Adrenal gland (tissue), 9 donors: ENCODE measurements at regions not wholly inside any gene's neighbourhood (a gene's known extent, or its start where the extent isn't known, plus 50 kb on each side); places are given as distances from the start of the nearest gene placed in this dataset.

Source experiments
- DNase-seq, 7 donors: peaks; one replicate each; pipeline ENCODE4 v3.0.0-alpha.2; 2019 to 2020
- H3K27ac ChIP-seq, 5 donors: fragments of 200-600 bp; sonication (generic) in 4 of 5; 1 replicate in 3 of 5; 2 replicates in 2 of 5; pipeline versions ENCODE4 v1.5.1 to v1.8.0; 2016 to 2020; ENCODE audit warnings: mild to moderate bottlenecking in 1 of 5
- H3K27me3 ChIP-seq: fragments of 200-600 bp; 2 replicates; pipeline ENCODE4 v1.8.0; 2021
- H3K36me3 ChIP-seq, 2 donors: fragments of 200-600 bp; replicated peaks in 1 of 2; 1 replicate in 1 of 2; 2 replicates in 1 of 2; pipeline versions ENCODE4 v1.5.1 to v1.8.0; 2018 to 2022
- H3K4me1 ChIP-seq, 2 donors: fragments of 200-600 bp; replicated peaks in 1 of 2; 1 replicate in 1 of 2; 2 replicates in 1 of 2; pipeline versions ENCODE4 v1.5.1 to v1.8.0; 2018 to 2021
- H3K4me3 ChIP-seq, 4 donors: fragments of 200-600 bp; sonication (generic) in 3 of 4; one replicate each; pipeline ENCODE4 v1.5.1; 2016 to 2018
- H3K9me3 ChIP-seq, 3 donors: fragments of 200-600 bp; sonication (generic) in 1 of 3; replicated peaks in 1 of 3; 1 replicate in 2 of 3; 2 replicates in 1 of 3; pipeline versions ENCODE4 v1.5.1 to v1.8.0; 2016 to 2021
- POLR2A ChIP-seq, 2 donors: fragments of 450-650 bp; IDR thresholded peaks; one replicate each; pipeline ENCODE4 v1.6.1; 2017; ENCODE audit warnings: antibody characterized with exemption in 2 of 2, mild to moderate bottlenecking in 2 of 2, moderate library complexity in 1 of 2
- WGBS, 4 donors: extraction: QIAGEN DNeasy Blood & Tissue Kit in 2 of 4; methylation state at CpG; one replicate each; pipeline versions ENCODE4 v1.1.5 to v1.1.7; 2013 to 2017; 5-methylcytosine and 5-hydroxymethylcytosine counted together
- intact Hi-C, 2 donors: fragments of 100-400 bp; cut with DNase I; formaldehyde crosslinking; loops; one replicate each; pipeline versions ENCODE4 v1.14.1 to v1.15.0; 2022 to 2023
- TF ChIP-seq, protein P1 (sequence below), 6 experiments: fragments of 450-650 bp in 4 of 6; fragments of 200-600 bp in 2 of 6; sonication (generic) in 1 of 6; IDR thresholded peaks; 1 replicate in 5 of 6; 2 replicates in 1 of 6; pipeline versions ENCODE4 v1.5.1 to v1.8.0; 2016 to 2021; ENCODE audit warnings: antibody characterized with exemption in 6 of 6, mild to moderate bottlenecking in 2 of 6, moderate library complexity in 1 of 6
- donor health status: healthy with polysubstance abuse.
- donor health status: Bipolar disorder and iron deficiency.
- donor health status: DM: yes; HTN: yes; CAD: no.
- donor health status: DM: no; HTN: no; CAD: no.
- donor health status: DM: no; HTN: no; CAD: no.

DNA sequence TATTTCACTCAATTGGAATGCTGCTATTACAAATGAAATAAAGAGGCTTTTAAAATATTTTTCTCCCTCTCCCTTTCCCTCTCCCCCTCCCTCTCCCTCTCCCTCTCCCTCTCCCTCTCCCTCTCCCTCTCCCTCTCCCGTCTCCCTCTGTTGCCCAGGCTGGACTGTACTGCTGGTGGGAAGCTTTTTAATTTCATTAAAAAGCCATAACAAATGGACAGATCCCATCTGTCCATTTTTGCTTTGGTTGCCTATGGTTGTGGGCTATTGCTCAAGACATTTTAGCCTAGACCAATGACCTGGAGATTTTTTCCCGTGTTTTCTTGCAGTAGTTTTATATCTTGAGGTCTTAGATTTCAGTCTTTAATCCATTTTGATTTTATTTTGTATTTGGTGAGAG lies 107.2 kb upstream of the LRRC3B start:
- no peak for DNase-seq
- Histone ChIP-seq H3K27me3 (no peaks in the 10 kb centered on the region), H3K27ac (no peak overlapping the region), H3K36me3 (no peaks in the 10 kb centered on the region), H3K4me3 (no peak overlapping the region), H3K4me1 (no peaks in the 10 kb centered on the region), H3K9me3 (no peaks in the 10 kb centered on the region)
- TF ChIP-seq, protein P1, sequence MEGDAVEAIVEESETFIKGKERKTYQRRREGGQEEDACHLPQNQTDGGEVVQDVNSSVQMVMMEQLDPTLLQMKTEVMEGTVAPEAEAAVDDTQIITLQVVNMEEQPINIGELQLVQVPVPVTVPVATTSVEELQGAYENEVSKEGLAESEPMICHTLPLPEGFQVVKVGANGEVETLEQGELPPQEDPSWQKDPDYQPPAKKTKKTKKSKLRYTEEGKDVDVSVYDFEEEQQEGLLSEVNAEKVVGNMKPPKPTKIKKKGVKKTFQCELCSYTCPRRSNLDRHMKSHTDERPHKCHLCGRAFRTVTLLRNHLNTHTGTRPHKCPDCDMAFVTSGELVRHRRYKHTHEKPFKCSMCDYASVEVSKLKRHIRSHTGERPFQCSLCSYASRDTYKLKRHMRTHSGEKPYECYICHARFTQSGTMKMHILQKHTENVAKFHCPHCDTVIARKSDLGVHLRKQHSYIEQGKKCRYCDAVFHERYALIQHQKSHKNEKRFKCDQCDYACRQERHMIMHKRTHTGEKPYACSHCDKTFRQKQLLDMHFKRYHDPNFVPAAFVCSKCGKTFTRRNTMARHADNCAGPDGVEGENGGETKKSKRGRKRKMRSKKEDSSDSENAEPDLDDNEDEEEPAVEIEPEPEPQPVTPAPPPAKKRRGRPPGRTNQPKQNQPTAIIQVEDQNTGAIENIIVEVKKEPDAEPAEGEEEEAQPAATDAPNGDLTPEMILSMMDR (IDR thresholded peaks at IDR 0.05): no peak
- no peak for TF ChIP-seq POLR2A (IDR thresholded peaks at IDR 0.05)
- intact Hi-C loops: no loop called here
- WGBS, 4 donors: 40 to 65% (median 46%) methylated on average over 2 of the region's 2 CpGs

DNA sequence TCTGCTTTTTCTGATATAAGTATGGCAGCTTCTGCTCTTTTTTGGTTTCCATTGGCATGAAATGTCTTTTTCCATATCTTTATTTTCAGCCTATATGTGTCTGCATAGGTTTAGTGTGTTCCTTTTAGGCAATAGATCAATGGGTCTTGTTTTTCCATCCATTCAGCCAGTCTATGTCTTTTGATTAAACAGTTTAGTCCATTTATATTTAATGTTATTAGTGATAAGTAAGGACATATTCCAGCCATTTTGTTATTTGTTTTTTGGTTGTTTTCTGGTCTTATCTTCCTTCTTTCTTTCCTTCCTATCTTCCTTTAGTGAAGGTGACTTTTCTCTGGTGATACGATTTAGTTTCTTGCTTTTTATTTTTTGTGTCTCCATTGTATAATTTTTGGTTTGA lies 101.3 kb upstream of the LRRC3B start:
- intact Hi-C loops: no loop called here
- Histone ChIP-seq H3K27ac (no peak overlapping the region), H3K9me3 (no peaks in the 10 kb centered on the region), H3K4me3 (no peak overlapping the region), H3K4me1 (no peaks in the 10 kb centered on the region), H3K27me3 (no peaks in the 10 kb centered on the region), H3K36me3 (no peaks in the 10 kb centered on the region)
- no peak for TF ChIP-seq POLR2A (IDR thresholded peaks at IDR 0.05)
- TF ChIP-seq, protein P1 (IDR thresholded peaks at IDR 0.05): no peak
- WGBS, 4 donors: 80 to 91% (median 86%) methylated on average over 1 of the region's 1 CpG
- no peak for DNase-seq

DNA sequence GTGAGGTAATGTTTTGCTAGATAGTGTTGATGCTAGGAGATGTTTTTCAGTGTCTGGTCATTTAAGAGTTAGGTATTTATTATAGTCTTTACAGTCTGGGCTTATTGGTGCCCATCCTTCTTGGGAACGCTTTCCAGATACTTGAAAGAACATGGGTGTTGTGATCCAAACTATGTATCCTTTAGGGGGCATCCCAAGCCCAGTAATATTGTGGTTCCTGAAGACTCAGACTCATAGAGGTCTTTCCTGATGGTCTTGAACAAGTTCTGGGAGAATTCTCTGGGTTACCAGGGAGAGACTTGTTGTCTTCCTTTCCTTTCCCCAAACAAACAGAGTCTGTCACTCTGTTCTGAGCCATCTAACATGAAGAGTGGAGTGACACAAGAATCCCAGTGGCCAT lies 99.7 kb upstream of the LRRC3B start:
- DNase-seq: no peak
- intact Hi-C loops: no loop called here
- 85 to 100% (median 89%) methylated on average over 1 of the region's 1 CpG for WGBS, 4 donors
- Histone ChIP-seq H3K4me1 (no peaks in the 10 kb centered on the region), H3K9me3 (no peaks in the 10 kb centered on the region), H3K36me3 (no peaks in the 10 kb centered on the region), H3K27ac (no peak overlapping the region), H3K27me3 (no peaks in the 10 kb centered on the region), H3K4me3 (no peak overlapping the region)
- TF ChIP-seq POLR2A (IDR thresholded peaks at IDR 0.05): no peak
- TF ChIP-seq, protein P1 (IDR thresholded peaks at IDR 0.05): no peak

DNA sequence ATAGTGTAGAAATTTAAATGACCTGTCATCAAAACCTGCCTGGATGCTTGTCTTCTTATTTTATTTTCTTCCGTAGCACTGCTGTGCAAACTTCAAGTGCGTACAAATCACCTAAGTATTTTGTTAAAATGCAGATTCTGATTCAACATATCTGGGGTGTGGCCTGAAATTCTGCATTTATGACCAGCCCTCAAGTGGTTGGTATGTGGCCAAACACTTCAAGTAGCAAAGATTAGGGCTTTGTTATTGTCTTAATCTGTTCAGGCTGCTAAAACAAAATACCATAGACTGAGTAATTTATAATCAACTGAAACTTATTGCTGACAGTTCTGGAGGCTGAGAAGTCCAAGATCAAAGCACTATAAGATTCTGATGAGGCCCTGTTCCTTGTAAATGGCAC lies 97.6 kb upstream of the LRRC3B start:
- WGBS, 4 donors: 74 to 99% (median 93%) methylated on average over 2 of the region's 2 CpGs
- H3K9me3 ChIP-seq: no peaks in the 10 kb centered on the region

More for the DNA sequence above, 97.6 kb upstream of the LRRC3B start:
- Histone ChIP-seq H3K36me3 (no peaks in the 10 kb centered on the region), H3K27me3 (no peaks in the 10 kb centered on the region), H3K4me1 (no peaks in the 10 kb centered on the region), H3K27ac (no peak overlapping the region), H3K4me3 (no peak overlapping the region)
- TF ChIP-seq, protein P1 (IDR thresholded peaks at IDR 0.05): no peak
- TF ChIP-seq POLR2A (IDR thresholded peaks at IDR 0.05): no peak
- no peak for DNase-seq
- intact Hi-C loops: no loop called here
